Neural cell (in vitro differentiated cells): ENCODE measurements at regions not wholly inside any gene's neighbourhood (a gene's known extent, or its start where the extent isn't known, plus 50 kb on each side); places are given as distances from the start of the nearest gene placed in this dataset.

ENCODE experiments used
- H2AFZ ChIP-seq: fragments of 200-600, 300-800 bp; sonication (generic), shearing (Covaris generic); 2 replicates; pipeline ENCODE4 v1.6.0; 2014; ENCODE audit warnings: low read depth, mild to moderate bottlenecking, antibody characterized with exemption, low read length, moderate library complexity
- H3F3A ChIP-seq: fragments of 200-600 bp; shearing (Covaris generic); 2 replicates; pipeline ENCODE4 v1.6.1; 2016; ENCODE audit warnings: mild to moderate bottlenecking, moderate library complexity, mixed read lengths, antibody characterized with exemption, low read length; ENCODE audit not compliant: insufficient read depth, poor library complexity, severe bottlenecking
- H3K27ac ChIP-seq: fragments of 200-600, 300-800 bp; sonication (generic), shearing (Covaris generic); 2 replicates; pipeline ENCODE4 v1.5.1; 2014; ENCODE audit warnings: mild to moderate bottlenecking, low read length, moderate library complexity
- H3K27me3 ChIP-seq: fragments of 300-800, 200-600 bp; sonication (generic), shearing (Covaris generic); 2 replicates; pipeline ENCODE4 v1.6.0; 2014; ENCODE audit warnings: mild to moderate bottlenecking, low read depth, low read length, moderate library complexity; ENCODE audit not compliant: insufficient read depth
- H3K36me3 ChIP-seq: fragments of 300-800, 200-600 bp; sonication (generic), shearing (Covaris generic); 2 replicates; pipeline ENCODE4 v1.5.1; 2014; ENCODE audit warnings: mild to moderate bottlenecking, antibody characterized with exemption, low read length, moderate library complexity; ENCODE audit not compliant: insufficient read depth
- H3K4me2 ChIP-seq: fragments of 300-800, 200-600 bp; sonication (generic), shearing (Covaris generic); 2 replicates; pipeline ENCODE4 v1.6.0; 2014; ENCODE audit warnings: mild to moderate bottlenecking, low read length
- H3K4me3 ChIP-seq: fragments of 300-800, 200-600 bp; sonication (generic), shearing (Covaris generic); 2 replicates; pipeline ENCODE4 v1.5.1; 2014; ENCODE audit warnings: mild to moderate bottlenecking, low read length, moderate library complexity
- H3K79me2 ChIP-seq: fragments of 200-600 bp; shearing (Covaris generic); replicated peaks from 2 replicates; pipeline ENCODE4 v1.6.0; 2014; ENCODE audit warnings: mild to moderate bottlenecking, low read length, moderate library complexity; ENCODE audit not compliant: insufficient read depth
- H3K9ac ChIP-seq: fragments of 300-800, 200-600 bp; sonication (generic), shearing (Covaris generic); 2 replicates; pipeline ENCODE4 v1.6.1; 2016; ENCODE audit warnings: mild to moderate bottlenecking, low read length, mixed read lengths
- H3K9me2 ChIP-seq: fragments of 200-600 bp; shearing (Covaris generic); 2 replicates; pipeline ENCODE4 v1.6.1; 2016; ENCODE audit warnings: mild to moderate bottlenecking, low read length, mixed read lengths; ENCODE audit not compliant: insufficient read depth
- H3K9me3 ChIP-seq: fragments of 200-600, 300-800 bp; sonication (generic), shearing (Covaris generic); 2 replicates; pipeline ENCODE4 v1.6.1; 2016; ENCODE audit warnings: mild to moderate bottlenecking, mixed run types, low read length, moderate library complexity, mixed read lengths
- H4K20me1 ChIP-seq: fragments of 200-600 bp; shearing (Covaris generic); 2 replicates; pipeline ENCODE4 v1.6.1; 2016; ENCODE audit warnings: mild to moderate bottlenecking, mixed run types; ENCODE audit not compliant: insufficient read depth
- CTCF ChIP-seq: fragments of 450-650 bp; IDR thresholded peaks from 2 replicates; pipeline ENCODE4 v1.5.1; 2014; ENCODE audit warnings: antibody characterized with exemption, mild to moderate bottlenecking, moderate library complexity; ENCODE audit not compliant: poor library complexity, severe bottlenecking
- EP300 ChIP-seq: fragments of 450-650 bp; conservative IDR thresholded peaks from 2 replicates; pipeline ENCODE4 v1.6.1; 2014; ENCODE audit warnings: antibody characterized with exemption, mild to moderate bottlenecking, moderate library complexity; ENCODE audit not compliant: poor library complexity, severe bottlenecking
- EZH2 ChIP-seq: fragments of 200-600, 300-800 bp; shearing (Covaris generic), sonication (generic); IDR thresholded peaks from 2 replicates; pipeline ENCODE4 v1.6.1; 2014; ENCODE audit warnings: antibody characterized with exemption, low read length, borderline replicate concordance, mild to moderate bottlenecking; ENCODE audit not compliant: insufficient read depth, poor library complexity, severe bottlenecking
- MXI1 ChIP-seq: fragments of 450-650 bp; conservative IDR thresholded peaks from 2 replicates; pipeline ENCODE4 v1.6.1; 2014; ENCODE audit warnings: antibody characterized with exemption, mild to moderate bottlenecking; ENCODE audit not compliant: poor library complexity, severe bottlenecking
- POLR2AphosphoS5 ChIP-seq: IDR thresholded peaks from 2 replicates; pipeline ENCODE4 v1.6.1; 2012
- RAD21 ChIP-seq: fragments of 450-650 bp; conservative IDR thresholded peaks from 2 replicates; pipeline ENCODE4 v1.6.1; 2014; ENCODE audit warnings: antibody characterized with exemption, mild to moderate bottlenecking, moderate library complexity
- REST ChIP-seq: IDR thresholded peaks from 2 replicates; pipeline ENCODE4 v1.6.1; 2012; ENCODE audit warnings: borderline replicate concordance
- SMC3 ChIP-seq: fragments of 450-650 bp; conservative IDR thresholded peaks from 2 replicates; pipeline ENCODE4 v1.6.1; 2014; ENCODE audit warnings: antibody characterized with exemption, mild to moderate bottlenecking, moderate library complexity; ENCODE audit not compliant: poor library complexity
- TAF1 ChIP-seq: IDR thresholded peaks from 2 replicates; pipeline ENCODE4 v1.6.1; 2012; ENCODE audit warnings: low read depth

- Histone ChIP-seq H3K4me3 (no peak overlapping the region), H3K9ac (no peak overlapping the region), H3K27me3 (no peaks in the 10 kb centered on the region), H3K36me3 (no peaks in the 10 kb centered on the region), H3K9me3 (no peaks in the 10 kb centered on the region), H3K4me2 (no peak overlapping the region), H3K79me2 (no peaks in the 10 kb centered on the region), H3K27ac (no peak overlapping the region), H3F3A (no peaks in the 10 kb centered on the region), H3K9me2 (no peaks in the 10 kb centered on the region), H2AFZ (no peak overlapping the region), H4K20me1 (no peaks in the 10 kb centered on the region)
- TF ChIP-seq POLR2AphosphoS5 (no peak), EP300 (no peak), CTCF (no peak), EZH2 (no peak), SMC3 (no peak), RAD21 (no peak), MXI1 (no peak), REST (no peak), TAF1 (no peak)
Measured at GRCh38 chr4:27728892-27729291, 868.3 kb downstream of the STIM2 start.

- Histone ChIP-seq H3K9me3 (no peaks in the 10 kb centered on the region), H3K9ac (no peak overlapping the region), H3K79me2 (no peaks in the 10 kb centered on the region), H3K4me2 (no peak overlapping the region), H3K27ac (no peak overlapping the region), H3K4me3 (no peak overlapping the region), H3K9me2 (no peaks in the 10 kb centered on the region), H3F3A (no peaks in the 10 kb centered on the region), H2AFZ (no peak overlapping the region), H3K36me3 (no peaks in the 10 kb centered on the region), H4K20me1 (no peaks in the 10 kb centered on the region), H3K27me3 (no peaks in the 10 kb centered on the region)
- TF ChIP-seq TAF1: no peak
- no peak for TF ChIP-seq SMC3
- no peak for TF ChIP-seq EZH2
- TF ChIP-seq RAD21: no peak
- TF ChIP-seq CTCF: no peak
- TF ChIP-seq POLR2AphosphoS5: no peak
- TF ChIP-seq MXI1: no peak
- no peak for TF ChIP-seq EP300
Measured at GRCh38 chr4:27742816-27743215, 882.2 kb downstream of the STIM2 start.
